ENCODE measurements at regions not wholly inside any gene's neighbourhood (a gene's known extent, or its start where the extent isn't known, plus 50 kb on each side); places are given as distances from the start of the nearest gene placed in this dataset.

GRCh38 chr11:80284946-80285785, 844.3 kb upstream of the TENM4 start:
- no peak for TF ChIP-seq CTCF (IDR thresholded peaks at IDR 0.05; ENCODE audit: insufficient read depth, low read length)
- no peak for TF ChIP-seq REST (IDR thresholded peaks at IDR 0.05; ENCODE audit: insufficient replicate concordance, low read depth)
- TF ChIP-seq POLR2AphosphoS5 (IDR thresholded peaks at IDR 0.05; ENCODE audit: low read depth) = no peak
- no peak for TF ChIP-seq SPI1 (IDR thresholded peaks at IDR 0.05; ENCODE audit: borderline replicate concordance, low read depth)
- TF ChIP-seq GABPA (IDR thresholded peaks at IDR 0.05; ENCODE audit: low read depth) = no peak

All from HL-60 (cell line).